ENCODE measurements at regions not wholly inside any gene's neighbourhood (a gene's known extent, or its start where the extent isn't known, plus 50 kb on each side); places are given as distances from the start of the nearest gene placed in this dataset.

GRCh38 chr5:63374085-63374484, 588.2 kb downstream of the HTR1A start:
- H3K56ac ChIP-seq (ENCODE audit: extremely low read depth, insufficient read depth, low read length) = no peak overlapping the region
- no peaks in the 10 kb centered on the region for H3K4me1 ChIP-seq (ENCODE audit: control insufficient read depth, insufficient read depth, low read length)
- no peak overlapping the region for H2AK5ac ChIP-seq (ENCODE audit: low read depth, low read length)
- no peak overlapping the region for H3K4me2 ChIP-seq (ENCODE audit: low read depth, low read length)
- ChIA-PET POLR2A (ENCODE audit: unreplicated experiment) (no interaction called here), CTCF (no interaction called here)
- no peak overlapping the region for H2BK15ac ChIP-seq (ENCODE audit: low read depth, low read length)
- in situ Hi-C loops (cut with MboI; ENCODE audit: low sequenced_read_pairs) (no loop called here), dilution Hi-C loops (cut with HindIII; ENCODE audit: low sequenced_read_pairs, unreplicated experiment) (no loop called here), intact Hi-C loops (cut with micrococcal nuclease) (no loop called here)
- no peak overlapping the region for H2BK5ac ChIP-seq (ENCODE audit: low read depth, low read length, poor library complexity, severe bottlenecking)
- no peak overlapping the region for H4K91ac ChIP-seq (ENCODE audit: insufficient read depth, low read depth, low read length)
- H3K23ac ChIP-seq (ENCODE audit: low read depth, low read length) = no peak overlapping the region
- H3K27me3 ChIP-seq (ENCODE audit: control insufficient read depth, insufficient read depth, low read length) = no peaks in the 10 kb centered on the region
- no peak overlapping the region for H2BK20ac ChIP-seq (ENCODE audit: low read depth, low read length)
- no peaks in the 10 kb centered on the region for H3K36me3 ChIP-seq (ENCODE audit: control insufficient read depth, insufficient read depth, low read length)
- no peak overlapping the region for H3K4me3 ChIP-seq (ENCODE audit: insufficient read depth, low read depth, low read length)
- no peak overlapping the region for H3K14ac ChIP-seq (replicated peaks; ENCODE audit: low read depth, low read length)
- no peak for DNase-seq
- peaks cover 7% of the 10 kb centered on the region for H3K9me3 ChIP-seq (ENCODE audit: control insufficient read depth, insufficient read depth, low read length)
- H2BK120ac ChIP-seq (ENCODE audit: low read depth, low read length) = no peak overlapping the region
- H3K9me1 ChIP-seq (ENCODE audit: insufficient read depth, low read length) = no peaks in the 10 kb centered on the region
- no peak for ATAC-seq (ENCODE audit: low read depth)
- H3K9ac ChIP-seq (ENCODE audit: low read depth, low read length) = no peak overlapping the region
- no peak overlapping the region for H3K27ac ChIP-seq (ENCODE audit: insufficient read depth, low read length)
- H2AK9ac ChIP-seq (replicated peaks; ENCODE audit: low read depth, low read length, poor library complexity) = no peak overlapping the region
- TF ChIP-seq NFE2L2 (IDR thresholded peaks at IDR 0.05; ENCODE audit: low read depth, low read length) (no peak), CHD1 (IDR thresholded peaks at IDR 0.05; ENCODE audit: low read depth, low read length) (no peak), POLR2A (IDR thresholded peaks at IDR 0.05; ENCODE audit: low read depth, low read length) (no peak), FOS (IDR thresholded peaks at IDR 0.05; ENCODE audit: low read depth, low read length) (no peak), USF2 (IDR thresholded peaks at IDR 0.05; ENCODE audit: low read depth, low read length) (no peak), RCOR1 (IDR thresholded peaks at IDR 0.05; ENCODE audit: insufficient replicate concordance, low read length) (no peak), RFX5 (IDR thresholded peaks at IDR 0.05; ENCODE audit: low read depth, low read length) (no peak), BHLHE40 (IDR thresholded peaks at IDR 0.05; ENCODE audit: low read depth, low read length) (no peak), MXI1 (IDR thresholded peaks at IDR 0.05; ENCODE audit: borderline replicate concordance, low read depth, low read length) (no peak), MAFK (IDR thresholded peaks at IDR 0.05; ENCODE audit: low read depth, low read length) (no peak), MAZ (IDR thresholded peaks at IDR 0.05; ENCODE audit: borderline replicate concordance, low read depth, low read length) (no peak)
- no peaks in the 10 kb centered on the region for H3K79me1 ChIP-seq (ENCODE audit: low read depth in 1 of 2, low read length in 2 of 2)
- no peaks in the 10 kb centered on the region for H4K20me1 ChIP-seq (ENCODE audit: insufficient read depth, low read length)
- H2AFZ ChIP-seq (replicated peaks; ENCODE audit: low read length, poor library complexity) = no peak overlapping the region
- H3K4ac ChIP-seq (ENCODE audit: low read depth, low read length) = no peak overlapping the region
- H3K18ac ChIP-seq (ENCODE audit: low read depth, low read length) = no peak overlapping the region
- no peak overlapping the region for H4K5ac ChIP-seq (ENCODE audit: low read depth, low read length)
- no peak overlapping the region for H4K8ac ChIP-seq (ENCODE audit: low read depth in 2 of 2, low read length in 2 of 2)
- BruUV-seq (replicated peaks) = no TSS peak

Measured in IMR-90 (cell line).